PC-9 (cell line): ENCODE measurements at regions not wholly inside any gene's neighbourhood (a gene's known extent, or its start where the extent isn't known, plus 50 kb on each side); places are given as distances from the start of the nearest gene placed in this dataset.

Experiments
- BruUV-seq: library from RNA; stranded (reverse); fragments of 400-500 nt; replicated peaks from 2 replicates; lab custom pipeline; 2021; lab: Mats Ljungman, UMichigan
- CTCF ChIA-PET: fragments of 300-600 bp; sonication (Branson Sonifier 250); formaldehyde crosslinking; loops from one replicate; lab custom pipeline; 2022; ENCODE audit warnings: antibody characterized with exemption; lab: Charles Lee
- POLR2A ChIA-PET: fragments of 300-600 bp; sonication (Branson Sonifier 250); formaldehyde crosslinking; loops from one replicate; lab custom pipeline; 2022; ENCODE audit warnings: antibody characterized with exemption; ENCODE audit not compliant: unreplicated experiment; lab: Charles Lee
- DNase-seq, 2 experiments: peaks; one replicate each; pipeline versions ENCODE4 v3.0.0 to v3.0.0-alpha.2; 2015 to 2022; ENCODE audit warnings: mixed read lengths in 1 of 2
- H2AFZ ChIP-seq: fragments of 200-600 bp; sonication (generic); 2 replicates; pipeline ENCODE4 v1.8.1; 2017; ENCODE audit warnings: antibody characterized with exemption
- H3F3A ChIP-seq: fragments of 200-600 bp; sonication (generic); 2 replicates; pipeline ENCODE4 v1.8.1; 2017; ENCODE audit warnings: antibody characterized with exemption, mild to moderate bottlenecking, low read depth; ENCODE audit not compliant: insufficient read depth
- H3K27ac ChIP-seq: fragments of 200-600 bp; sonication (generic); 2 replicates; pipeline ENCODE4 v1.6.1; 2016; ENCODE audit warnings: mixed run types
- H3K27me3 ChIP-seq: fragments of 200-600 bp; sonication (generic); 2 replicates; pipeline ENCODE4 v1.6.1; 2016; ENCODE audit warnings: low read depth, mixed run types; ENCODE audit not compliant: insufficient read depth
- H3K36me3 ChIP-seq: fragments of 200-600 bp; sonication (generic); 2 replicates; pipeline ENCODE4 v1.6.1; 2016; ENCODE audit warnings: low read depth, mixed run types
- H3K4me1 ChIP-seq: fragments of 200-600 bp; sonication (generic); replicated peaks from 2 replicates; pipeline ENCODE4 v1.6.1; 2016; ENCODE audit warnings: mixed run types; ENCODE audit not compliant: insufficient read depth
- H3K4me2 ChIP-seq: fragments of 200-600 bp; sonication (generic); 2 replicates; pipeline ENCODE4 v1.6.1; 2017; ENCODE audit warnings: mixed run types
- H3K4me3 ChIP-seq: fragments of 200-600 bp; sonication (generic); 2 replicates; pipeline ENCODE4 v1.6.1; 2016; ENCODE audit warnings: mixed run types
- H3K79me2 ChIP-seq: fragments of 200-600 bp; sonication (generic); 2 replicates; pipeline ENCODE4 v1.6.1; 2017; ENCODE audit warnings: low read depth, mixed run types
- H3K9me2 ChIP-seq: fragments of 200-600 bp; sonication (generic); 2 replicates; pipeline ENCODE4 v1.8.1; 2017; ENCODE audit warnings: mild to moderate bottlenecking; ENCODE audit not compliant: insufficient read depth
- H3K9me3 ChIP-seq: fragments of 200-600 bp; sonication (generic); 2 replicates; pipeline ENCODE4 v1.8.1; 2016; ENCODE audit warnings: low read depth; ENCODE audit not compliant: insufficient read depth
- H4K20me1 ChIP-seq: fragments of 200-600 bp; sonication (generic); 2 replicates; pipeline ENCODE4 v1.8.1; 2017; ENCODE audit not compliant: insufficient read depth
- EZH2 ChIP-seq: fragments of 200-600 bp; sonication (generic); IDR thresholded peaks from 2 replicates; pipeline ENCODE4 v1.8.0; 2017; ENCODE audit warnings: antibody characterized with exemption, low read depth
- intact Hi-C: fragments of 100-400 bp; cut with micrococcal nuclease; formaldehyde crosslinking; loops from one replicate; pipeline ENCODE4 v1.10.0; 2022; ENCODE audit not compliant: unreplicated experiment
- TF ChIP-seq, protein P1 (sequence below): fragments of 200-600 bp; sonication (generic); conservative IDR thresholded peaks from 2 replicates; pipeline ENCODE4 v1.6.1; 2017; ENCODE audit warnings: mixed run types, antibody characterized with exemption, mild to moderate bottlenecking, moderate library complexity

GRCh38 chr1:39147099-39148025, 57.1 kb upstream of the MACF1 start:
- H3K9me3 ChIP-seq: no peaks in the 10 kb centered on the region
- no peak overlapping the region for H3K4me3 ChIP-seq
- H3K79me2 ChIP-seq: peaks cover 29% of the 10 kb centered on the region
- peaks cover 21% of the 10 kb centered on the region for H3K4me1 ChIP-seq
- no peak for DNase-seq
- CTCF ChIA-PET: no interaction called here
- no peak for TF ChIP-seq EZH2
- TF ChIP-seq, protein P1, sequence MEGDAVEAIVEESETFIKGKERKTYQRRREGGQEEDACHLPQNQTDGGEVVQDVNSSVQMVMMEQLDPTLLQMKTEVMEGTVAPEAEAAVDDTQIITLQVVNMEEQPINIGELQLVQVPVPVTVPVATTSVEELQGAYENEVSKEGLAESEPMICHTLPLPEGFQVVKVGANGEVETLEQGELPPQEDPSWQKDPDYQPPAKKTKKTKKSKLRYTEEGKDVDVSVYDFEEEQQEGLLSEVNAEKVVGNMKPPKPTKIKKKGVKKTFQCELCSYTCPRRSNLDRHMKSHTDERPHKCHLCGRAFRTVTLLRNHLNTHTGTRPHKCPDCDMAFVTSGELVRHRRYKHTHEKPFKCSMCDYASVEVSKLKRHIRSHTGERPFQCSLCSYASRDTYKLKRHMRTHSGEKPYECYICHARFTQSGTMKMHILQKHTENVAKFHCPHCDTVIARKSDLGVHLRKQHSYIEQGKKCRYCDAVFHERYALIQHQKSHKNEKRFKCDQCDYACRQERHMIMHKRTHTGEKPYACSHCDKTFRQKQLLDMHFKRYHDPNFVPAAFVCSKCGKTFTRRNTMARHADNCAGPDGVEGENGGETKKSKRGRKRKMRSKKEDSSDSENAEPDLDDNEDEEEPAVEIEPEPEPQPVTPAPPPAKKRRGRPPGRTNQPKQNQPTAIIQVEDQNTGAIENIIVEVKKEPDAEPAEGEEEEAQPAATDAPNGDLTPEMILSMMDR: no peak
- H3K27me3 ChIP-seq: no peaks in the 10 kb centered on the region
- H3K27ac ChIP-seq: no peak overlapping the region
- no peak overlapping the region for H3K4me2 ChIP-seq
- BruUV-seq: no TSS peak
- H3K36me3 ChIP-seq: no peaks in the 10 kb centered on the region
- no peaks in the 10 kb centered on the region for H4K20me1 ChIP-seq
- no peaks in the 10 kb centered on the region for H3K9me2 ChIP-seq
- POLR2A ChIA-PET: interaction anchor here (0.6 to 0.8 kb wide), 2 partner anchors 12 to 652 kb away, joined by 4 read pairs; no protein-coding TSS in a partner anchor
- intact Hi-C loops: no loop called here
- H3F3A ChIP-seq: peaks cover 33% of the 10 kb centered on the region
- H2AFZ ChIP-seq: no peak overlapping the region

- H2AFZ ChIP-seq: no peak overlapping the region
- intact Hi-C loops: no loop called here
- H3K27ac ChIP-seq: no peak overlapping the region
- TF ChIP-seq, protein P1: no peak
- TF ChIP-seq EZH2: no peak
- no peaks in the 10 kb centered on the region for H4K20me1 ChIP-seq
- no TSS peak for BruUV-seq
- DNase-seq: no peak
- no peaks in the 10 kb centered on the region for H3K27me3 ChIP-seq
- H3K36me3 ChIP-seq: no peaks in the 10 kb centered on the region
- no peaks in the 10 kb centered on the region for H3K9me3 ChIP-seq
- H3K79me2 ChIP-seq: peaks cover 36% of the 10 kb centered on the region
- peaks cover 34% of the 10 kb centered on the region for H3F3A ChIP-seq
- H3K4me3 ChIP-seq: no peak overlapping the region
- H3K4me1 ChIP-seq: peaks cover 22% of the 10 kb centered on the region
- no peak overlapping the region for H3K4me2 ChIP-seq
- ChIA-PET CTCF (no interaction called here), POLR2A (no interaction called here)
- no peaks in the 10 kb centered on the region for H3K9me2 ChIP-seq
Measured at GRCh38 chr1:39148942-39149341, 55.6 kb upstream of the MACF1 start.

GRCh38 chr1:39149509-39149908, 55.0 kb upstream of the MACF1 start:
- Histone ChIP-seq H3K27ac (no peak overlapping the region), H3K4me2 (no peak overlapping the region), H4K20me1 (no peaks in the 10 kb centered on the region), H3K4me1 (peaks cover 27% of the 10 kb centered on the region), H2AFZ (no peak overlapping the region), H3K9me3 (no peaks in the 10 kb centered on the region), H3F3A (peaks cover 39% of the 10 kb centered on the region), H3K9me2 (no peaks in the 10 kb centered on the region), H3K79me2 (peaks cover 31% of the 10 kb centered on the region), H3K4me3 (no peak overlapping the region), H3K36me3 (no peaks in the 10 kb centered on the region), H3K27me3 (no peaks in the 10 kb centered on the region)
- TF ChIP-seq, protein P1: no peak
- TF ChIP-seq EZH2: no peak
- CTCF ChIA-PET: no interaction called here
- POLR2A ChIA-PET: no interaction called here
- no TSS peak for BruUV-seq
- intact Hi-C loops: no loop called here
- DNase-seq: no peak
